Neural progenitor cell (in vitro differentiated cells): ENCODE measurements at regions not wholly inside any gene's neighbourhood (a gene's known extent, or its start where the extent isn't known, plus 50 kb on each side); places are given as distances from the start of the nearest gene placed in this dataset.
A peak's percentile ranks its signal among the peaks of the same experiment; 100 is the strongest.

Source experiments
- DNase-seq: peaks from one replicate; pipeline ENCODE4 v3.0.0-alpha.2; 2016; ENCODE audit warnings: low spot score
- H2AFZ ChIP-seq: fragments of 200-600 bp; sonication (generic); replicated peaks from 2 replicates; pipeline ENCODE4 v1.6.1; 2016; ENCODE audit warnings: antibody characterized with exemption
- H3F3A ChIP-seq: fragments of 200-600 bp; sonication (generic); 2 replicates; pipeline ENCODE4 v1.6.1; 2016; ENCODE audit warnings: antibody characterized with exemption, low read depth
- H3K27ac ChIP-seq: fragments of 200-600 bp; sonication (generic); 2 replicates; pipeline ENCODE4 v1.5.1; 2016; ENCODE audit warnings: mild to moderate bottlenecking
- H3K27me3 ChIP-seq: fragments of 200-600 bp; sonication (generic); 2 replicates; pipeline ENCODE4 v1.6.1; 2016; ENCODE audit warnings: mild to moderate bottlenecking, moderate library complexity
- H3K36me3 ChIP-seq: fragments of 200-600 bp; sonication (generic); 2 replicates; pipeline ENCODE4 v1.5.1; 2016
- H3K4me1 ChIP-seq: fragments of 200-600 bp; sonication (generic); 2 replicates; pipeline ENCODE4 v1.6.1; 2016; ENCODE audit warnings: mixed run types
- H3K4me2 ChIP-seq: fragments of 200-600 bp; sonication (generic); 2 replicates; pipeline ENCODE4 v1.6.1; 2016
- H3K4me3 ChIP-seq: fragments of 200-600 bp; sonication (generic); 2 replicates; pipeline ENCODE4 v1.5.1; 2016
- H3K79me2 ChIP-seq: fragments of 200-600 bp; sonication (generic); 2 replicates; pipeline ENCODE4 v1.6.1; 2016; ENCODE audit warnings: low read depth
- H3K9ac ChIP-seq: fragments of 200-600 bp; sonication (generic); 2 replicates; pipeline ENCODE4 v1.6.1; 2016
- H3K9me3 ChIP-seq: fragments of 200-600 bp; sonication (generic); 2 replicates; pipeline ENCODE4 v1.5.1; 2016; ENCODE audit warnings: low read depth
- H4K20me1 ChIP-seq: fragments of 200-600 bp; sonication (generic); 2 replicates; pipeline ENCODE4 v1.6.1; 2016; ENCODE audit warnings: low read depth
- H3K27ac Mint-ChIP-seq: 3 replicates; pipeline ENCODE4 v1.8.0; 2021; ENCODE audit warnings: mixed read lengths
- H3K27me3 Mint-ChIP-seq: 2 replicates; pipeline ENCODE4 v1.8.0; 2022; ENCODE audit warnings: low read depth, mild to moderate bottlenecking, inconsistent platforms, moderate library complexity, mixed read lengths; ENCODE audit not compliant: insufficient read depth
- H3K36me3 Mint-ChIP-seq: 3 replicates; pipeline ENCODE4 v1.8.0; 2021; ENCODE audit warnings: mixed read lengths
- H3K4me1 Mint-ChIP-seq: 3 replicates; pipeline ENCODE4 v1.8.0; 2021; ENCODE audit warnings: mixed read lengths
- H3K4me3 Mint-ChIP-seq: 3 replicates; pipeline ENCODE4 v1.8.0; 2021; ENCODE audit warnings: mild to moderate bottlenecking, moderate library complexity, mixed read lengths
- H3K9me3 Mint-ChIP-seq: 3 replicates; pipeline ENCODE4 v1.8.0; 2020; ENCODE audit warnings: mixed read lengths
- EZH2 ChIP-seq: fragments of 200-600 bp; sonication (generic); IDR thresholded peaks from 2 replicates; pipeline ENCODE4 v1.6.1; 2017; ENCODE audit warnings: antibody characterized with exemption, mild to moderate bottlenecking, moderate library complexity
- EZH2phosphoT487 ChIP-seq: fragments of 200-600 bp; sonication (generic); IDR thresholded peaks from 2 replicates; pipeline ENCODE4 v1.6.1; 2017; ENCODE audit warnings: antibody characterized with exemption
- TF ChIP-seq, protein P1 (sequence below): fragments of 200-600 bp; sonication (generic); IDR thresholded peaks from 2 replicates; pipeline ENCODE4 v1.5.1; 2017; ENCODE audit warnings: antibody characterized with exemption, mild to moderate bottlenecking

- H3K36me3 ChIP-seq, result no peaks in the 10 kb centered on the region
- Mint-ChIP-seq H3K36me3 (no peaks in the 10 kb centered on the region), H3K27me3 (no peaks in the 10 kb centered on the region), H3K27ac (no peak overlapping the region), H3K9me3 (no peaks in the 10 kb centered on the region), H3K4me3 (no peak overlapping the region), H3K4me1 (no peaks in the 10 kb centered on the region)
- no peaks in the 10 kb centered on the region for H3K4me1 ChIP-seq
- no peak overlapping the region for H3K4me3 ChIP-seq
- TF ChIP-seq EZH2phosphoT487 (no peak), EZH2 (no peak)
- TF ChIP-seq, protein P1, sequence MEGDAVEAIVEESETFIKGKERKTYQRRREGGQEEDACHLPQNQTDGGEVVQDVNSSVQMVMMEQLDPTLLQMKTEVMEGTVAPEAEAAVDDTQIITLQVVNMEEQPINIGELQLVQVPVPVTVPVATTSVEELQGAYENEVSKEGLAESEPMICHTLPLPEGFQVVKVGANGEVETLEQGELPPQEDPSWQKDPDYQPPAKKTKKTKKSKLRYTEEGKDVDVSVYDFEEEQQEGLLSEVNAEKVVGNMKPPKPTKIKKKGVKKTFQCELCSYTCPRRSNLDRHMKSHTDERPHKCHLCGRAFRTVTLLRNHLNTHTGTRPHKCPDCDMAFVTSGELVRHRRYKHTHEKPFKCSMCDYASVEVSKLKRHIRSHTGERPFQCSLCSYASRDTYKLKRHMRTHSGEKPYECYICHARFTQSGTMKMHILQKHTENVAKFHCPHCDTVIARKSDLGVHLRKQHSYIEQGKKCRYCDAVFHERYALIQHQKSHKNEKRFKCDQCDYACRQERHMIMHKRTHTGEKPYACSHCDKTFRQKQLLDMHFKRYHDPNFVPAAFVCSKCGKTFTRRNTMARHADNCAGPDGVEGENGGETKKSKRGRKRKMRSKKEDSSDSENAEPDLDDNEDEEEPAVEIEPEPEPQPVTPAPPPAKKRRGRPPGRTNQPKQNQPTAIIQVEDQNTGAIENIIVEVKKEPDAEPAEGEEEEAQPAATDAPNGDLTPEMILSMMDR, result no peak
- no peak overlapping the region for H3K4me2 ChIP-seq
- no peak overlapping the region for H3K9ac ChIP-seq
- H4K20me1 ChIP-seq, result no peaks in the 10 kb centered on the region
- no peaks in the 10 kb centered on the region for H3K27me3 ChIP-seq
- no peak for DNase-seq
- H3K27ac ChIP-seq, result no peak overlapping the region
- no peaks in the 10 kb centered on the region for H3K79me2 ChIP-seq
- H3F3A ChIP-seq, result no peaks in the 10 kb centered on the region
- H3K9me3 ChIP-seq, result no peaks in the 10 kb centered on the region
- H2AFZ ChIP-seq, result no peak overlapping the region
Measured at GRCh38 chr2:194822657-194823056, 834.4 kb upstream of the SLC39A10 start.

DNA sequence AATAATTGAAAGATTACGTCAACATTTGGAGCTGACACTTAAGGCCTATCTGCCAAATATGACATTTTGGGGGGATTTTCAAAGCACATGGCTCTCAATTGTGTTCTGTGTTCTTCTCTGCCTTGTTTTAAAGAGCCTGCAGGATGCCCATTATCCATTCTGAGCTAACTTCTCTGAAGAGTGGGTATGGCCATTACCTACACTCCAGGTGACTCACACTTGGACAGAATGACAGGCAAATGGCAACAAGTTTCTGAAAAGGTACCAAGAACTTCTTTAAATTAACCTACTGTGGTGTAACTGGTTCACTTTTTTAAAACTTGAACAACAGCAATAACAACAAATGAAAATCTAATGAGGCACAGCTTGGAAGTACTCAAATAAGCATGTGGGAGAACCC, 834.9 kb upstream of the SLC39A10 start:
- H3K36me3 ChIP-seq, result no peaks in the 10 kb centered on the region
- H3K27ac ChIP-seq, result no peak overlapping the region
- no peaks in the 10 kb centered on the region for H3K79me2 ChIP-seq
- H3K4me1 ChIP-seq, result no peaks in the 10 kb centered on the region
- H3K9ac ChIP-seq, result no peak overlapping the region
- Mint-ChIP-seq H3K36me3 (no peaks in the 10 kb centered on the region), H3K4me1 (no peaks in the 10 kb centered on the region), H3K9me3 (no peaks in the 10 kb centered on the region), H3K4me3 (no peak overlapping the region), H3K27ac (no peak overlapping the region), H3K27me3 (no peaks in the 10 kb centered on the region)
- no peaks in the 10 kb centered on the region for H3K9me3 ChIP-seq
- no peaks in the 10 kb centered on the region for H4K20me1 ChIP-seq
- H3K4me2 ChIP-seq, result no peak overlapping the region
- TF ChIP-seq EZH2 (no peak), EZH2phosphoT487 (no peak)
- TF ChIP-seq, protein P1, result no peak
- H3K4me3 ChIP-seq, result no peak overlapping the region
- no peak overlapping the region for H2AFZ ChIP-seq
- no peaks in the 10 kb centered on the region for H3F3A ChIP-seq
- no peaks in the 10 kb centered on the region for H3K27me3 ChIP-seq
- DNase-seq, result no peak

GRCh38 chr2:194819367-194819766, 837.7 kb upstream of the SLC39A10 start:
- no peak for TF ChIP-seq EZH2phosphoT487
- TF ChIP-seq, protein P1, result peak; percentile 58
- Mint-ChIP-seq H3K4me3 (no peak overlapping the region), H3K4me1 (no peaks in the 10 kb centered on the region), H3K36me3 (no peaks in the 10 kb centered on the region), H3K27ac (no peak overlapping the region), H3K9me3 (no peaks in the 10 kb centered on the region), H3K27me3 (no peaks in the 10 kb centered on the region)
- Histone ChIP-seq H3K4me1 (no peaks in the 10 kb centered on the region), H3K27me3 (no peaks in the 10 kb centered on the region), H3K36me3 (no peaks in the 10 kb centered on the region), H3K4me3 (no peak overlapping the region), H3K79me2 (no peaks in the 10 kb centered on the region), H3K9me3 (no peaks in the 10 kb centered on the region), H3F3A (no peaks in the 10 kb centered on the region), H2AFZ (no peak overlapping the region), H4K20me1 (no peaks in the 10 kb centered on the region), H3K9ac (no peak overlapping the region), H3K27ac (no peak overlapping the region), H3K4me2 (no peak overlapping the region)
- DNase-seq, result peak; percentile 18

DNA sequence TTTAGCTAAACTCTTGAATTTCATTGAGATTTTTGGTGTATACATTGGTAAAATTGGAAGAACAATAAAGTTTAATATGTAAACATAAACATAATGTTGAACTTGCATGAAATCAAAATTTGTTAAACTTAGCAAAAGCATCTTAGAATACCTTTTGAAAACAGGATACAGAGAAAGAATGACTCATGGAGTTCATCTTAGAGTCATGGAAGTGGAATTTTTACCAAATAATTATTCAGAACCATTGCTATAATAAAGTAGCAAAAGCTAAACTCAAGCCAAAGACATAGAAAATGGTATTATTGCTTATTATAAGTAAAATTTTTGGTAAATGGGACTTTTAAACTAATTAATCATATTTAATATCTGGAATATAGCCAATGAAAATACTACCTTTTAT, 841.6 kb upstream of the SLC39A10 start:
- Histone ChIP-seq H3K9me3 (no peaks in the 10 kb centered on the region), H3K79me2 (no peaks in the 10 kb centered on the region), H3K4me1 (no peaks in the 10 kb centered on the region), H3K9ac (no peak overlapping the region), H4K20me1 (no peaks in the 10 kb centered on the region), H3K4me2 (no peak overlapping the region), H3K4me3 (no peak overlapping the region), H3K27ac (no peak overlapping the region), H3K36me3 (no peaks in the 10 kb centered on the region), H3F3A (no peaks in the 10 kb centered on the region), H3K27me3 (no peaks in the 10 kb centered on the region), H2AFZ (no peak overlapping the region)
- Mint-ChIP-seq H3K27ac (no peak overlapping the region), H3K36me3 (no peaks in the 10 kb centered on the region), H3K4me1 (no peaks in the 10 kb centered on the region), H3K27me3 (no peaks in the 10 kb centered on the region), H3K9me3 (no peaks in the 10 kb centered on the region), H3K4me3 (no peak overlapping the region)
- no peak for TF ChIP-seq EZH2
- no peak for TF ChIP-seq EZH2phosphoT487
- TF ChIP-seq, protein P1, result no peak
- no peak for DNase-seq
